ENCODE measurements at regions not wholly inside any gene's neighbourhood (a gene's known extent, or its start where the extent isn't known, plus 50 kb on each side); places are given as distances from the start of the nearest gene placed in this dataset.

GRCh38 chr5:124869426-124870033, 123.1 kb upstream of the ZNF608 start:
- Histone ChIP-seq H3K36me3 (no peaks in the 10 kb centered on the region), H3K4me3 (no peak overlapping the region), H3K4me1 (peaks cover 11 to 51% (median 38%) of the 10 kb centered on the region in 4 donors), H3K9me3 (no peaks in the 10 kb centered on the region), H3K27me3 (no peaks in the 10 kb centered on the region), H3K27ac (replicated peaks in 1 of 4) (peak overlapping the region in 2 of 4 donors; percentile 8 to 45)
- TF ChIP-seq POLR2AphosphoS5 (IDR thresholded peaks at IDR 0.05) (no peak), CTCF (IDR thresholded peaks at IDR 0.05) (no peak), POLR2A (IDR thresholded peaks at IDR 0.05; ENCODE audit: low read depth) (no peak), EP300 (IDR thresholded peaks at IDR 0.05) (no peak)
- WGBS, result 61% methylated on average over 2 of the region's 2 CpGs
- DNase-seq (ENCODE audit: extremely low spot score), result no peak
- intact Hi-C loops (cut with DNase I), result no loop called here

GRCh38 chr5:124870070-124870469, 123.6 kb upstream of the ZNF608 start:
- 19% methylated on average over 2 of the region's 2 CpGs for WGBS
- intact Hi-C loops (cut with DNase I), result no loop called here
- no peak overlapping the region for H3K27ac ChIP-seq (replicated peaks in 1 of 4)

GRCh38 chr5:124871303-124871702, 124.9 kb upstream of the ZNF608 start:
- intact Hi-C loops (cut with DNase I), result no loop called here

More at GRCh38 chr5:124870070-124870469, 123.6 kb upstream of the ZNF608 start:
- DNase-seq (ENCODE audit: extremely low spot score), result no peak
- no peak for TF ChIP-seq POLR2A (IDR thresholded peaks at IDR 0.05; ENCODE audit: low read depth)
- Histone ChIP-seq H3K4me1 (peaks cover 11 to 51% (median 38%) of the 10 kb centered on the region in 4 donors), H3K9me3 (no peaks in the 10 kb centered on the region), H3K36me3 (no peaks in the 10 kb centered on the region), H3K4me3 (no peak overlapping the region), H3K27me3 (no peaks in the 10 kb centered on the region)

GRCh38 chr5:124872086-124872485, 125.6 kb upstream of the ZNF608 start:
- Histone ChIP-seq H3K9me3 (no peaks in the 10 kb centered on the region), H3K4me3 (no peak overlapping the region), H3K4me1 (peaks cover 11 to 51% (median 38%) of the 10 kb centered on the region in 4 donors), H3K27ac (replicated peaks in 1 of 4) (no peak overlapping the region), H3K36me3 (no peaks in the 10 kb centered on the region), H3K27me3 (no peaks in the 10 kb centered on the region)
- WGBS, result 89% methylated on average over 5 of the region's 5 CpGs
- no peak for DNase-seq (ENCODE audit: extremely low spot score)
- intact Hi-C loops (cut with DNase I), result no loop called here
- TF ChIP-seq POLR2AphosphoS5 (IDR thresholded peaks at IDR 0.05) (no peak), EP300 (IDR thresholded peaks at IDR 0.05) (no peak), POLR2A (IDR thresholded peaks at IDR 0.05; ENCODE audit: low read depth) (no peak), CTCF (IDR thresholded peaks at IDR 0.05) (no peak)

More at GRCh38 chr5:124871303-124871702, 124.9 kb upstream of the ZNF608 start:
- H3K4me1 ChIP-seq, result peaks cover 11 to 51% (median 38%) of the 10 kb centered on the region in 4 donors
- no peaks in the 10 kb centered on the region for H3K36me3 ChIP-seq
- no peaks in the 10 kb centered on the region for H3K9me3 ChIP-seq
- DNase-seq (ENCODE audit: extremely low spot score), result no peak
- no peaks in the 10 kb centered on the region for H3K27me3 ChIP-seq
- 56% methylated on average over 2 of the region's 2 CpGs for WGBS
- no peak overlapping the region for H3K27ac ChIP-seq (replicated peaks in 1 of 4)
- TF ChIP-seq EP300 (IDR thresholded peaks at IDR 0.05) (no peak), POLR2A (IDR thresholded peaks at IDR 0.05; ENCODE audit: low read depth) (no peak), POLR2AphosphoS5 (IDR thresholded peaks at IDR 0.05) (no peak), CTCF (IDR thresholded peaks at IDR 0.05) (no peak)
- no peak overlapping the region for H3K4me3 ChIP-seq

GRCh38 chr5:124872615-124873014, 126.2 kb upstream of the ZNF608 start:
- intact Hi-C loops (cut with DNase I), result no loop called here
- H3K27ac ChIP-seq (replicated peaks in 1 of 4), result no peak overlapping the region
- H3K4me3 ChIP-seq, result no peak overlapping the region
- WGBS, result 41% methylated on average over 2 of the region's 2 CpGs
- H3K9me3 ChIP-seq, result no peaks in the 10 kb centered on the region
- no peak for DNase-seq (ENCODE audit: extremely low spot score)
- H3K4me1 ChIP-seq, result peaks cover 11 to 55% (median 39%) of the 10 kb centered on the region in 4 donors
- TF ChIP-seq CTCF (IDR thresholded peaks at IDR 0.05) (no peak), POLR2AphosphoS5 (IDR thresholded peaks at IDR 0.05) (no peak), EP300 (IDR thresholded peaks at IDR 0.05) (no peak), POLR2A (IDR thresholded peaks at IDR 0.05; ENCODE audit: low read depth) (no peak)
- no peaks in the 10 kb centered on the region for H3K36me3 ChIP-seq
- H3K27me3 ChIP-seq, result no peaks in the 10 kb centered on the region

All from esophagus muscularis mucosa (tissue), 4 donors.